GM13977 (cell line): ENCODE measurements at regions not wholly inside any gene's neighbourhood (a gene's known extent, or its start where the extent isn't known, plus 50 kb on each side); places are given as distances from the start of the nearest gene placed in this dataset.
A peak's percentile ranks its signal among the peaks of the same experiment; 100 is the strongest.

Source experiments
- DNase-seq: peaks from one replicate; pipeline ENCODE4 v3.0.0; 2012; ENCODE audit warnings: low spot score
- CTCF ChIP-seq: IDR thresholded peaks from 2 replicates; pipeline ENCODE4 v1.5.1; 2012; ENCODE audit warnings: mild to moderate bottlenecking, control low read depth; ENCODE audit not compliant: insufficient read depth; ENCODE audit errors: extremely low read depth, missing control alignments
- in situ Hi-C: fragments of 300-500 bp; cut with MboI; formaldehyde crosslinking; loops from one replicate; pipeline ENCODE4 v1.12.0; 2022; ENCODE audit warnings: low sequenced_read_pairs, low pct_unique_long_range_greater_than_20kb, mixed read lengths, inconsistent platforms; ENCODE audit not compliant: unreplicated experiment

GRCh38 chr2:14937336-14937735 is 304.8 kb downstream of the LRATD1 start:
- in situ Hi-C loops: no loop called here
- DNase-seq: no peak
- TF ChIP-seq CTCF: no peak

GRCh38 chr2:14941151-14941631 is 308.7 kb downstream of the LRATD1 start:
- TF ChIP-seq CTCF: no peak
- no peak for DNase-seq
- in situ Hi-C loops: no loop called here

- in situ Hi-C loops: no loop called here
- DNase-seq: no peak
- TF ChIP-seq CTCF: no peak
These were observed 310.5 kb downstream of the LRATD1 start for GRCh38 chr2:14942987-14943386.

- in situ Hi-C loops: no loop called here
- no peak for DNase-seq
- peak; percentile 1 for TF ChIP-seq CTCF
These were observed 312.2 kb downstream of the LRATD1 start for GRCh38 chr2:14944562-14945346.

GRCh38 chr2:14951569-14952285 is 319.2 kb downstream of the LRATD1 start:
- in situ Hi-C loops: no loop called here
- no peak for TF ChIP-seq CTCF
- DNase-seq: no peak

GRCh38 chr2:14952400-14952963 is 320.0 kb downstream of the LRATD1 start:
- in situ Hi-C loops: no loop called here
- no peak for DNase-seq
- TF ChIP-seq CTCF: no peak
